ENCODE measurements at regions not wholly inside any gene's neighbourhood (a gene's known extent, or its start where the extent isn't known, plus 50 kb on each side); places are given as distances from the start of the nearest gene placed in this dataset.
A peak's percentile ranks its signal among the peaks of the same experiment; 100 is the strongest.

- DNase-seq = no peak
These were observed 139.9 kb upstream of the CXCR4 start for GRCh38 chr2:136257893-136258292.

- DNase-seq = no peak
These were observed 137.9 kb upstream of the CXCR4 start for GRCh38 chr2:136255648-136256461.

- DNase-seq = no peak
These were observed 137.2 kb upstream of the CXCR4 start for GRCh38 chr2:136255127-136255526.

GRCh38 chr2:136254681-136255080 lies 136.7 kb upstream of the CXCR4 start:
- no peak for DNase-seq

GRCh38 chr2:136253288-136254004 lies 135.5 kb upstream of the CXCR4 start:
- DNase-seq = no peak

- no peak for DNase-seq
These were observed 134.1 kb upstream of the CXCR4 start for GRCh38 chr2:136251885-136252585.

- DNase-seq = no peak
These were observed 133.4 kb upstream of the CXCR4 start for GRCh38 chr2:136251197-136251884.

- no peak for DNase-seq
These were observed 132.2 kb upstream of the CXCR4 start for GRCh38 chr2:136250131-136250530.

- DNase-seq = no peak
These were observed 131.0 kb upstream of the CXCR4 start for GRCh38 chr2:136248907-136249306.

GRCh38 chr2:136248242-136248641 lies 130.3 kb upstream of the CXCR4 start:
- no peak for DNase-seq

GRCh38 chr2:136247204-136247950 lies 129.4 kb upstream of the CXCR4 start:
- DNase-seq = peak; percentile 54

- no peak for DNase-seq
These were observed 128.2 kb upstream of the CXCR4 start for GRCh38 chr2:136246086-136246669.

GRCh38 chr2:136245211-136245610 lies 127.3 kb upstream of the CXCR4 start:
- no peak for DNase-seq

- no peak for DNase-seq
These were observed 126.6 kb upstream of the CXCR4 start for GRCh38 chr2:136244536-136244885.

- no peak for DNase-seq
These were observed 125.9 kb upstream of the CXCR4 start for GRCh38 chr2:136243638-136244535.

GRCh38 chr2:136242687-136243277 lies 124.8 kb upstream of the CXCR4 start:
- peak; percentile 38 for DNase-seq

- no peak for DNase-seq
These were observed 124.2 kb upstream of the CXCR4 start for GRCh38 chr2:136242100-136242499.

- peak; percentile 18 for DNase-seq
These were observed 121.2 kb upstream of the CXCR4 start for GRCh38 chr2:136239079-136239685.

GRCh38 chr2:136238286-136239078 lies 120.5 kb upstream of the CXCR4 start:
- peak; percentile 41 for DNase-seq

Measured in stimulated activated CD4-positive, alpha-beta T cell treated with anti-CD3 and anti-CD28 coated beads, Interleukin-4, amount 100 ng/mL, for 24 hours (primary cell).